NT2/D1 (cell line): ENCODE measurements at regions not wholly inside any gene's neighbourhood (a gene's known extent, or its start where the extent isn't known, plus 50 kb on each side); places are given as distances from the start of the nearest gene placed in this dataset.

Experiments used
- YY1 ChIP-seq: IDR thresholded peaks from 2 replicates; pipeline ENCODE4 v1.6.1; 2011; ENCODE audit not compliant: insufficient read length, insufficient read depth
- ZNF274 ChIP-seq: IDR thresholded peaks from 2 replicates; pipeline ENCODE4 v1.6.1; 2011; ENCODE audit warnings: mild to moderate bottlenecking, low read depth, low read length

DNA sequence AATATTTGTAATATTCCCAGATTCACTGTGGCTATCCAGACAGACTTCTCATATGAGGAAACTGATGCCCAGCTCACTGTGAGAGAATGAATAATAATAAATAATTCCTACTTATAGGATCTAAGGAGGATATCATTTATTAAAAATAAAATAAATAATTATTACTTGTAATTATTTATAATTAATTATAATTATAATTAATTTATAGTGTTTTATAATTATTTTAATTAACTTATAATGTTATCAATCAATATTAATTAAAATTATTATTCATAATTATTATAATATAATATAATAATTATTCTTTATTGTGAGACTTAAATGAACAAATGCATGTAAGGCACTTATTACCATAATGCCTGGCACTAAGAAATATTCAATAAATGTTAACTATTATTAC, 192.8 kb downstream of the GALC start:
- TF ChIP-seq YY1 (no peak), ZNF274 (no peak)
